ENCODE measurements at regions not wholly inside any gene's neighbourhood (a gene's known extent, or its start where the extent isn't known, plus 50 kb on each side); places are given as distances from the start of the nearest gene placed in this dataset.

GRCh38 chr10:121282797-121283515, 315.3 kb downstream of the FGFR2 start:
- TF ChIP-seq, protein P1, sequence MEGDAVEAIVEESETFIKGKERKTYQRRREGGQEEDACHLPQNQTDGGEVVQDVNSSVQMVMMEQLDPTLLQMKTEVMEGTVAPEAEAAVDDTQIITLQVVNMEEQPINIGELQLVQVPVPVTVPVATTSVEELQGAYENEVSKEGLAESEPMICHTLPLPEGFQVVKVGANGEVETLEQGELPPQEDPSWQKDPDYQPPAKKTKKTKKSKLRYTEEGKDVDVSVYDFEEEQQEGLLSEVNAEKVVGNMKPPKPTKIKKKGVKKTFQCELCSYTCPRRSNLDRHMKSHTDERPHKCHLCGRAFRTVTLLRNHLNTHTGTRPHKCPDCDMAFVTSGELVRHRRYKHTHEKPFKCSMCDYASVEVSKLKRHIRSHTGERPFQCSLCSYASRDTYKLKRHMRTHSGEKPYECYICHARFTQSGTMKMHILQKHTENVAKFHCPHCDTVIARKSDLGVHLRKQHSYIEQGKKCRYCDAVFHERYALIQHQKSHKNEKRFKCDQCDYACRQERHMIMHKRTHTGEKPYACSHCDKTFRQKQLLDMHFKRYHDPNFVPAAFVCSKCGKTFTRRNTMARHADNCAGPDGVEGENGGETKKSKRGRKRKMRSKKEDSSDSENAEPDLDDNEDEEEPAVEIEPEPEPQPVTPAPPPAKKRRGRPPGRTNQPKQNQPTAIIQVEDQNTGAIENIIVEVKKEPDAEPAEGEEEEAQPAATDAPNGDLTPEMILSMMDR (IDR thresholded peaks at IDR 0.05; ENCODE audit: poor library complexity, severe bottlenecking) = no peak
- no peak for TF ChIP-seq POLR2AphosphoS5 (IDR thresholded peaks at IDR 0.05)
- TF ChIP-seq EP300 (conservative IDR thresholded peaks at IDR 0.05; ENCODE audit: poor library complexity, severe bottlenecking) = no peak
- no peak for TF ChIP-seq RAD21 (conservative IDR thresholded peaks at IDR 0.05)
- TF ChIP-seq EZH2 (IDR thresholded peaks at IDR 0.05; ENCODE audit: borderline replicate concordance, insufficient read depth, low read length, poor library complexity, severe bottlenecking) = no peak
- no peak for TF ChIP-seq TAF1 (IDR thresholded peaks at IDR 0.05; ENCODE audit: low read depth)
- TF ChIP-seq, protein P2, sequence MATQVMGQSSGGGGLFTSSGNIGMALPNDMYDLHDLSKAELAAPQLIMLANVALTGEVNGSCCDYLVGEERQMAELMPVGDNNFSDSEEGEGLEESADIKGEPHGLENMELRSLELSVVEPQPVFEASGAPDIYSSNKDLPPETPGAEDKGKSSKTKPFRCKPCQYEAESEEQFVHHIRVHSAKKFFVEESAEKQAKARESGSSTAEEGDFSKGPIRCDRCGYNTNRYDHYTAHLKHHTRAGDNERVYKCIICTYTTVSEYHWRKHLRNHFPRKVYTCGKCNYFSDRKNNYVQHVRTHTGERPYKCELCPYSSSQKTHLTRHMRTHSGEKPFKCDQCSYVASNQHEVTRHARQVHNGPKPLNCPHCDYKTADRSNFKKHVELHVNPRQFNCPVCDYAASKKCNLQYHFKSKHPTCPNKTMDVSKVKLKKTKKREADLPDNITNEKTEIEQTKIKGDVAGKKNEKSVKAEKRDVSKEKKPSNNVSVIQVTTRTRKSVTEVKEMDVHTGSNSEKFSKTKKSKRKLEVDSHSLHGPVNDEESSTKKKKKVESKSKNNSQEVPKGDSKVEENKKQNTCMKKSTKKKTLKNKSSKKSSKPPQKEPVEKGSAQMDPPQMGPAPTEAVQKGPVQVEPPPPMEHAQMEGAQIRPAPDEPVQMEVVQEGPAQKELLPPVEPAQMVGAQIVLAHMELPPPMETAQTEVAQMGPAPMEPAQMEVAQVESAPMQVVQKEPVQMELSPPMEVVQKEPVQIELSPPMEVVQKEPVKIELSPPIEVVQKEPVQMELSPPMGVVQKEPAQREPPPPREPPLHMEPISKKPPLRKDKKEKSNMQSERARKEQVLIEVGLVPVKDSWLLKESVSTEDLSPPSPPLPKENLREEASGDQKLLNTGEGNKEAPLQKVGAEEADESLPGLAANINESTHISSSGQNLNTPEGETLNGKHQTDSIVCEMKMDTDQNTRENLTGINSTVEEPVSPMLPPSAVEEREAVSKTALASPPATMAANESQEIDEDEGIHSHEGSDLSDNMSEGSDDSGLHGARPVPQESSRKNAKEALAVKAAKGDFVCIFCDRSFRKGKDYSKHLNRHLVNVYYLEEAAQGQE (IDR thresholded peaks at IDR 0.05; ENCODE audit: borderline replicate concordance) = no peak
- no peak for TF ChIP-seq SMC3 (conservative IDR thresholded peaks at IDR 0.05; ENCODE audit: poor library complexity)
- TF ChIP-seq MXI1 (conservative IDR thresholded peaks at IDR 0.05; ENCODE audit: poor library complexity, severe bottlenecking) = no peak
